SK-N-SH (cell line): ENCODE measurements at regions not wholly inside any gene's neighbourhood (a gene's known extent, or its start where the extent isn't known, plus 50 kb on each side); places are given as distances from the start of the nearest gene placed in this dataset.
A peak's percentile ranks its signal among the peaks of the same experiment; 100 is the strongest.

ENCODE experiments used
- CTCF ChIA-PET: fragments of 300-600, 350-600 bp; formaldehyde crosslinking; extraction: SDS; loops from one replicate; lab custom pipeline; 2021; lab: Yijun Ruan, JAX
- POLR2A ChIA-PET: fragments of 350-600 bp; sonication (Branson Sonifier 250); formaldehyde crosslinking; extraction: SDS; loops from one replicate; lab custom pipeline; 2020; ENCODE audit warnings: antibody characterized with exemption, inconsistent platforms; lab: Yijun Ruan, JAX
- DNase-seq: peaks from one replicate; pipeline ENCODE4 v3.0.0; 2012
- H2AFZ ChIP-seq: fragments of 200-600 bp; sonication (generic); 2 replicates; pipeline ENCODE4 v1.8.1; 2016; ENCODE audit warnings: antibody characterized with exemption, mild to moderate bottlenecking, low read depth
- H3F3A ChIP-seq: fragments of 200-600 bp; sonication (generic); replicated peaks from 2 replicates; pipeline ENCODE3; 2016; ENCODE audit warnings: antibody characterized with exemption, mild to moderate bottlenecking; ENCODE audit not compliant: insufficient read depth
- H3K27ac ChIP-seq, 2 experiments: fragments of 200-500 bp in 1 of 2; fragments of 200-600 bp in 1 of 2; sonication (Bioruptor generic) in 1 of 2; sonication (generic), shearing (Covaris generic) in 1 of 2; 2 replicates each; pipeline versions ENCODE4 v1.5.1 to v1.6.1; 2014 to 2016; ENCODE audit warnings: low read depth in 2 of 2, inconsistent platforms in 1 of 2, low read length in 1 of 2, mild to moderate bottlenecking in 1 of 2, mixed read lengths in 1 of 2
- H3K27me3 ChIP-seq: fragments of 200-600 bp; sonication (generic), shearing (Covaris generic); 2 replicates; pipeline ENCODE4 v1.6.1; 2016; ENCODE audit warnings: mixed run types; ENCODE audit not compliant: insufficient read depth
- H3K36me3 ChIP-seq, 2 experiments: fragments of 200-500 bp in 1 of 2; fragments of 200-600 bp in 1 of 2; sonication (Bioruptor generic) in 1 of 2; sonication (generic) in 1 of 2; replicated peaks in 1 of 2; 2 replicates each; pipeline versions ENCODE3 to v1.5.1; 2014 to 2016; ENCODE audit warnings: low read length in 1 of 2, mild to moderate bottlenecking in 1 of 2; ENCODE audit not compliant: insufficient read depth in 2 of 2, control insufficient read depth in 1 of 2
- H3K4me1 ChIP-seq, 2 experiments: fragments of 200-500 bp in 1 of 2; fragments of 200-600 bp in 1 of 2; sonication (Bioruptor generic) in 1 of 2; sonication (generic), shearing (Covaris generic) in 1 of 2; 2 replicates each; pipeline versions ENCODE4 v1.5.1 to v1.6.1; 2014 to 2016; ENCODE audit warnings: low read depth in 1 of 2, low read length in 1 of 2, mixed run types in 1 of 2; ENCODE audit not compliant: insufficient read depth in 2 of 2, control insufficient read depth in 1 of 2
- H3K4me2 ChIP-seq: fragments of 200-600 bp; sonication (generic), shearing (Covaris generic); 2 replicates; pipeline ENCODE4 v1.6.1; 2017; ENCODE audit warnings: mixed run types
- H3K4me3 ChIP-seq, 2 experiments: fragments of 200-500 bp in 1 of 2; fragments of 200-600 bp in 1 of 2; sonication (Bioruptor generic) in 1 of 2; sonication (generic), shearing (Covaris generic) in 1 of 2; 2 replicates each; pipeline versions ENCODE4 v1.5.1 to v1.8.1; 2014 to 2016; ENCODE audit warnings: low read depth in 2 of 2, inconsistent platforms in 1 of 2, low read length in 1 of 2, mild to moderate bottlenecking in 1 of 2, mixed read lengths in 1 of 2, moderate library complexity in 1 of 2
- H3K79me2 ChIP-seq: fragments of 200-600 bp; sonication (generic); 2 replicates; pipeline ENCODE4 v1.8.1; 2017; ENCODE audit warnings: mild to moderate bottlenecking; ENCODE audit not compliant: insufficient read depth
- H3K9ac ChIP-seq: fragments of 200-600 bp; sonication (generic); 2 replicates; pipeline ENCODE4 v1.6.1; 2017; ENCODE audit warnings: mixed run types
- H3K9me2 ChIP-seq: fragments of 200-600 bp; sonication (generic); 2 replicates; pipeline ENCODE4 v1.6.1; 2017; ENCODE audit warnings: mixed run types
- H3K9me3 ChIP-seq: fragments of 200-600 bp; sonication (generic); 2 replicates; pipeline ENCODE4 v1.6.1; 2017; ENCODE audit warnings: mixed run types, mild to moderate bottlenecking, moderate library complexity
- H4K20me1 ChIP-seq: fragments of 200-600 bp; sonication (generic); 2 replicates; pipeline ENCODE4 v1.6.1; 2017; ENCODE audit warnings: mild to moderate bottlenecking, mixed run types; ENCODE audit not compliant: insufficient read depth
- CHD2 ChIP-seq: fragments of 150-350 bp; IDR thresholded peaks from 2 replicates; pipeline ENCODE4 v1.6.1; 2018; ENCODE audit warnings: low read length; ENCODE audit not compliant: partially characterized antibody
- CTCF ChIP-seq: fragments of 200-600 bp; sonication (generic); IDR thresholded peaks from 2 replicates; pipeline ENCODE4 v1.6.1; 2017; ENCODE audit warnings: antibody characterized with exemption, mild to moderate bottlenecking, moderate library complexity
- EP300 ChIP-seq, 2 experiments: IDR thresholded peaks; 2 replicates each; pipeline versions ENCODE4 v1.4.0 to v1.6.1; 2012; ENCODE audit warnings: borderline replicate concordance in 1 of 2, low read depth in 1 of 2, low read length in 1 of 2
- EZH2phosphoT487 ChIP-seq: fragments of 200-600 bp; sonication (generic); IDR thresholded peaks from 2 replicates; pipeline ENCODE4 v1.6.1; 2017; ENCODE audit warnings: low read depth, mixed run types, mild to moderate bottlenecking, antibody characterized with exemption, moderate library complexity, borderline replicate concordance
- FOSL2 ChIP-seq: IDR thresholded peaks from 2 replicates; pipeline ENCODE4 v1.4.0; 2012; ENCODE audit warnings: low read depth, mild to moderate bottlenecking, moderate library complexity, borderline replicate concordance
- GABPA ChIP-seq: IDR thresholded peaks from 2 replicates; pipeline ENCODE4 v1.4.0; 2012; ENCODE audit warnings: low read depth, mild to moderate bottlenecking
- GATA2 ChIP-seq: sonication (generic); formaldehyde crosslinking; IDR thresholded peaks from 2 replicates; pipeline ENCODE4 v1.5.0; 2020; ENCODE audit warnings: mild to moderate bottlenecking, missing genetic modification reagents
- JUND ChIP-seq: IDR thresholded peaks from 2 replicates; pipeline ENCODE4 v1.4.0; 2012
- MXI1 ChIP-seq: IDR thresholded peaks from 2 replicates; pipeline ENCODE4 v1.6.1; 2012; ENCODE audit warnings: mild to moderate bottlenecking, low read depth, low read length, improper control_type of control experiment
- NFIC ChIP-seq: IDR thresholded peaks from 2 replicates; pipeline ENCODE4 v1.4.0; 2012; ENCODE audit warnings: borderline replicate concordance
- NRF1 ChIP-seq: IDR thresholded peaks from 2 replicates; pipeline ENCODE4 v1.6.1; 2012; ENCODE audit warnings: low read depth, mild to moderate bottlenecking, low read length
- POLR2AphosphoS5 ChIP-seq: IDR thresholded peaks from 2 replicates; pipeline ENCODE4 v1.6.1; 2012; ENCODE audit warnings: low read depth, low read length
- RCOR1 ChIP-seq: fragments of 150-350 bp; IDR thresholded peaks from 2 replicates; pipeline ENCODE4 v1.6.1; 2017; ENCODE audit warnings: antibody characterized with exemption, low read length
- RFX5 ChIP-seq: IDR thresholded peaks from 2 replicates; pipeline ENCODE4 v1.6.1; 2012; ENCODE audit warnings: mild to moderate bottlenecking, improper control_type of control experiment, low read length
- SIN3A ChIP-seq: IDR thresholded peaks from 2 replicates; pipeline ENCODE4 v1.6.1; 2012; ENCODE audit warnings: low read depth, mild to moderate bottlenecking, low read length, moderate library complexity, borderline replicate concordance
- TAF1 ChIP-seq: IDR thresholded peaks from 2 replicates; pipeline ENCODE4 v1.6.1; 2012; ENCODE audit warnings: low read depth, mild to moderate bottlenecking, low read length, moderate library complexity, borderline replicate concordance
- TCF12 ChIP-seq: IDR thresholded peaks from 2 replicates; pipeline ENCODE4 v1.4.0; 2012
- USF2 ChIP-seq: fragments of 150-350 bp; IDR thresholded peaks from 2 replicates; pipeline ENCODE4 v1.6.1; 2017; ENCODE audit warnings: antibody characterized with exemption, low read length, low read depth, borderline replicate concordance
- YY1 ChIP-seq: IDR thresholded peaks from 2 replicates; pipeline ENCODE4 v1.4.0; 2012; ENCODE audit warnings: low read depth, mild to moderate bottlenecking
- ZBTB33 ChIP-seq: IDR thresholded peaks from 2 replicates; pipeline ENCODE4 v1.4.0; 2012; ENCODE audit warnings: low read depth, borderline replicate concordance
- WGBS: methylation state at CpG from one replicate; pipeline ENCODE4 v1.1.6; 2017; ENCODE audit warnings: low lambda C conversion rate; 5-methylcytosine and 5-hydroxymethylcytosine counted together
- TF ChIP-seq, protein P1 (sequence below): IDR thresholded peaks from 2 replicates; pipeline ENCODE4 v1.4.0; 2012; ENCODE audit warnings: low read depth

DNA sequence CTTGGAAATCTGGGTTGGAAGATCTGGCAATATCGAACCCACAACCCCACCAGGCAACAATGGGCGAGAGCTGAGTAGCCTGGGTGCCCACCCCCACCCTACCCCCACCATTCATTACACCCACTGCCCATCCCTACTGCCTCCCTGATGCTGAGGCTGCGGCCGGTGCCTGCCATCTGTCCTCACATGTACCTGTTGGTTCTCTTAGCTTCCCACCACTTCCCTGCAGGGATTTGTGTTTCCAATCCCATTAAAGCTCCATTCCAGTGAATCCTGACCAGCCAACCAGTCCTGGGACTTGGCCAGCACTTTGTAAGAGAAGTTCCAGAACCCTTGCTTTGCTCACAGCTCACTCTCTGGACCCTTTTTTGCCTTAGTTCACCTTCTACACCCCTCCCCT, 163.0 kb upstream of the SH3BP4 start (continued):
- TF ChIP-seq USF2, result no peak

- Histone ChIP-seq H3K9ac (no peak overlapping the region), H2AFZ (no peak overlapping the region), H3K4me2 (no peak overlapping the region), H3K4me3 (no peak overlapping the region), H3K9me2 (no peaks in the 10 kb centered on the region), H3K9me3 (no peaks in the 10 kb centered on the region), H3K4me1 (peaks cover 0 to 18% of the 10 kb centered on the region in 2 experiments; a peak in 2 of 4 replicates), H3K27ac (0 out of 4 replicates have a peak overlapping the region, but pooled peaks of 1 of the 2 experiments have one; percentile 20), H3K27me3 (no peaks in the 10 kb centered on the region)
- CTCF ChIA-PET, result interaction anchor here (1.0 to 1.4 kb wide), 4 partner anchors 15 to 237 kb away, joined by 3 to 4 read pairs (median 4); no protein-coding TSS in a partner anchor
- POLR2A ChIA-PET, result no interaction called here
- DNase-seq, result peak; percentile 42
- WGBS, result 13% methylated on average over 5 of the region's 5 CpGs
- TF ChIP-seq EZH2phosphoT487 (no peak), JUND (no peak), GATA2 (CRISPR knock-in tag) (no peak), EP300 (IDR thresholded peaks at IDR 0.05; ENCODE audit: borderline replicate concordance in 1 of 2, low read depth in 1 of 2, low read length in 1 of 2) (peak in 1 of 2 experiments; percentile 48; a peak in 1 of 4 replicates), NFIC (no peak), FOSL2 (no peak), NRF1 (no peak), SIN3A (no peak), POLR2AphosphoS5 (no peak), CHD2 (peak; percentile 15)
- TF ChIP-seq, protein P1, sequence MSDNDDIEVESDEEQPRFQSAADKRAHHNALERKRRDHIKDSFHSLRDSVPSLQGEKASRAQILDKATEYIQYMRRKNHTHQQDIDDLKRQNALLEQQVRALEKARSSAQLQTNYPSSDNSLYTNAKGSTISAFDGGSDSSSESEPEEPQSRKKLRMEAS, result no peak
- TF ChIP-seq, all 33 proteins: peak for 2
- Histone ChIP-seq H3F3A (no peaks in the 10 kb centered on the region), H3K79me2 (no peaks in the 10 kb centered on the region), H4K20me1 (no peaks in the 10 kb centered on the region), H3K36me3 (no peaks in the 10 kb centered on the region)
Observed at GRCh38 chr2:234788381-234788780, 163.4 kb upstream of the SH3BP4 start.

DNA sequence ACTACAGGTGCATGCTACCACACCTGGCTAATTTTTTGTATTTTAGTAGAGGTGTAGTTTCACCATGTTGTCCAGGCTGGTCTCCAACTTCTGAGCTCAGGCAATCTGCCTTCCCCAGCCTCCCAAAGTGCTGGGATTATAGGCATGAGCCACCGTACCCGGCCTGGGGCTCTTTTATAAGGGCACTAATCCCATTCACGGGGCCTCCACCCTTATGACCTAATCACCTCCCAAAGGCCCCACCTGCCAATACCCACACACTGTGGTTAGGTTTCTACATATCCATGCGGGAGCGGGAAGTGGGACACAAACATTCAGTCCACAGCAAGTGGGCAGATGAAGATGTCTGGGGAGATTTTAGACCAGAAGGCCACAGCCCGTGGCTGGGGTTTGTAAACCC, 164.7 kb upstream of the SH3BP4 start:
- H2AFZ ChIP-seq, result no peak overlapping the region
- CTCF ChIA-PET, result interaction anchor here (0.6 kb wide), 1 partner anchor 328 kb away, joined by 3 read pairs; no protein-coding TSS in a partner anchor
- POLR2A ChIA-PET, result no interaction called here
- TF ChIP-seq GABPA, result no peak
- no peak for TF ChIP-seq RFX5
- no peak for TF ChIP-seq NFIC
- TF ChIP-seq TCF12, result no peak
- TF ChIP-seq CTCF, result no peak
- no peak for TF ChIP-seq USF2
- no peak for TF ChIP-seq NRF1
- TF ChIP-seq YY1, result no peak
- TF ChIP-seq RCOR1, result no peak
- TF ChIP-seq ZBTB33, result no peak
- TF ChIP-seq FOSL2, result no peak
- TF ChIP-seq, protein P1, result no peak
- TF ChIP-seq TAF1, result no peak
- no peak for TF ChIP-seq MXI1

More for the DNA sequence above, 164.7 kb upstream of the SH3BP4 start:
- Histone ChIP-seq H3K27me3 (no peaks in the 10 kb centered on the region), H3K9me3 (no peaks in the 10 kb centered on the region), H3K27ac (no peak overlapping the region), H3K36me3 (no peaks in the 10 kb centered on the region), H3K4me1 (peaks cover 0 to 18% of the 10 kb centered on the region in 2 experiments; a peak in 2 of 4 replicates), H3K9ac (no peak overlapping the region), H3K9me2 (no peaks in the 10 kb centered on the region), H3F3A (no peaks in the 10 kb centered on the region), H3K4me2 (no peak overlapping the region), H3K79me2 (no peaks in the 10 kb centered on the region), H3K4me3 (no peak overlapping the region), H4K20me1 (no peaks in the 10 kb centered on the region)
- no peak for DNase-seq
- 58% methylated on average over 6 of the region's 6 CpGs for WGBS
